ENCODE measurements at regions not wholly inside any gene's neighbourhood (a gene's known extent, or its start where the extent isn't known, plus 50 kb on each side); places are given as distances from the start of the nearest gene placed in this dataset.
"Not testable (repeated sequence)": the region's sequence is repeated elsewhere in the genome, so short reads cannot be mapped to it uniquely, and the experiment has no call there.

DNA sequence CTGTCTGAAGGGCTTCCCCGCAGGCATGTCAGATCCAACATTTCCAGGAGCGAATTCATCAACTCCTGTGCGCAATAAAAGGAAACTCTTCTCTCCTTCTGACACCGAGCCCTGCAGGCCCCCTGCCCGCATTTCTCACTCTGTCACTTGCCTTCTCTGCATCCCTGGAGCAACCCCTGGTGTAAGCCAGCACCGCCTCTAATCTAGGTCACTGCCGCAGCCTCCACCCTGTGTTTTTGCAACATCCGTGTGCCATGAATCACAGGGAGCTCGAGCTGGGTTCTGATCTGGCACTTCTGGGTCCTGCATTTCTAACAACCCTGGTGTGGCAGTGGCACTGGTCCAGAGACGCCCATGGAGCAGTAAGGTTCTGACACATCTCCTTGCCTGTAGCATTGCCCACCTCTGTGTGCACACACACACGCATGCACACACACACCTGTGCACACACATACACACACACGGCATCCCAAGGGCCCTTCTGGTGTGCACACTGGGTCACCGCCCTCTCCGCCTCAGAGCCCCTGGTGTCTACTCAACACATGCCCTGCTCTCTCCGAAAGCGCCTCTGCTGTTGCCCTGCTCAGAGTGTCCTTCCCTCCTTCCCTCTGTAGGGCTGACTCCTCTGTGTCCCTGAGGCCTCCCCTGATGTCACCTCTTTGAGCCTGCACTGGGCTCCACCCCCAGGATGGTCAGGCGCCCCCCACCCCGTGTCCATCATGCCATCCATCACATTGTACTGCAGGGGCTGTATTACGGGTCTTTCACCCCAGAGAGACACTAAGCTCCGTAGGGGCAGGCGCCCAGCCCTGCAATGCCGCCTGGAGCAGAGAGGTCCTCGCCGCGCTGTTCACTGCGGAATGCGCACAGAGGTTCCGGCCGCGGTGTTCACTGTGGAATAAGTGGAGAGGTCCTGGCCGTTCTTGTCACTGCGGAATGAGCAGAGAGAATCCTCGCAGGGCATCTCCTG lies 111.4 kb upstream of the SFSWAP start:
- Histone ChIP-seq H3K4me1 (ENCODE audit: low read depth) (no peaks in the 10 kb centered on the region), H3K4me3 (no peak overlapping the region), H3K9me3 (ENCODE audit: low read depth) (no peaks in the 10 kb centered on the region), H3K27me3 (no peaks in the 10 kb centered on the region), H3K36me3 (no peaks in the 10 kb centered on the region), H3K27ac (no peak overlapping the region)
- TF ChIP-seq, protein P1, sequence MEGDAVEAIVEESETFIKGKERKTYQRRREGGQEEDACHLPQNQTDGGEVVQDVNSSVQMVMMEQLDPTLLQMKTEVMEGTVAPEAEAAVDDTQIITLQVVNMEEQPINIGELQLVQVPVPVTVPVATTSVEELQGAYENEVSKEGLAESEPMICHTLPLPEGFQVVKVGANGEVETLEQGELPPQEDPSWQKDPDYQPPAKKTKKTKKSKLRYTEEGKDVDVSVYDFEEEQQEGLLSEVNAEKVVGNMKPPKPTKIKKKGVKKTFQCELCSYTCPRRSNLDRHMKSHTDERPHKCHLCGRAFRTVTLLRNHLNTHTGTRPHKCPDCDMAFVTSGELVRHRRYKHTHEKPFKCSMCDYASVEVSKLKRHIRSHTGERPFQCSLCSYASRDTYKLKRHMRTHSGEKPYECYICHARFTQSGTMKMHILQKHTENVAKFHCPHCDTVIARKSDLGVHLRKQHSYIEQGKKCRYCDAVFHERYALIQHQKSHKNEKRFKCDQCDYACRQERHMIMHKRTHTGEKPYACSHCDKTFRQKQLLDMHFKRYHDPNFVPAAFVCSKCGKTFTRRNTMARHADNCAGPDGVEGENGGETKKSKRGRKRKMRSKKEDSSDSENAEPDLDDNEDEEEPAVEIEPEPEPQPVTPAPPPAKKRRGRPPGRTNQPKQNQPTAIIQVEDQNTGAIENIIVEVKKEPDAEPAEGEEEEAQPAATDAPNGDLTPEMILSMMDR (IDR thresholded peaks at IDR 0.05; ENCODE audit: low read depth, low read length), result no peak
- no peak for DNase-seq (ENCODE audit: low read depth in 1 of 2, low spot score in 1 of 2)

DNA sequence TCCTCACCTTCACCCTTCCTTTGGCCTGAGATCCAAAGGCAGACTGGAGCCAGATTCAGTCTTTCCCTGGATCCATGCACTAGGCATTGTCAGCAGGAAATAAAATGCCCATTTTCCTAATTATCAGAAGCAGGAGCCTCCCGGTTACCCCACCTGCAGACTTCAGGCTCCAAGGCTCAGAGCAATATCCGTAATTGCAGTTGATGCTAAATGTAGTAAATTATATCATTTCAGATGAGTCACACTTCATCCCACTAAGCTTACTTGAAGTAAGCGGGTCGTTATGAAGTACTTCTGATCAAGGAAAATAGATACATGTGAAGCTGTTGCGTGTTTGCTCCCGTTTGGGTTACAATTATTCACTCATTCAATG lies 110.7 kb upstream of the SFSWAP start:
- H3K27ac ChIP-seq, result no peak overlapping the region
- TF ChIP-seq, protein P1 (IDR thresholded peaks at IDR 0.05; ENCODE audit: low read depth, low read length), result no peak
- H3K27me3 ChIP-seq, result no peaks in the 10 kb centered on the region

DNA sequence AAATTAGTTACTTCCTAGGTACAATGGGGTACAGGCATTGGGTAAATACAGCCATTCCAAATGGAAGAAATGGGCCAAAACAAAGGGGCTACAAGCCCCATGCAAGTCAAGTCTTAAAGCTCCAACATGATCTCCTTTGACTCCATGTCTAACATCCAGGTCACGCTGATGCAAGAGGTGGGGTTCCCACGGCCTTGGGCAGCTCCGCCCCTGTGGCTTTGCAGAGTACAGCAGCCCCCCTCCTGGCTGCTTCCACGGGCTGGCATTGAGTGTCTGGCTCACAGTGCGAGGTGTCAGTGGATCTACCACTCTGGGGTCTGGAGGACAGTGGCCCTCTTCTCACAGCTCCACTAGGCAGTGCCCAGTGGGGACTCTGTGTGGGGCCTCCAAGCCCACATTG lies 109.4 kb upstream of the SFSWAP start:
- DNase-seq (ENCODE audit: low read depth in 1 of 2, low spot score in 1 of 2); H3K4me3 ChIP-seq; H3K36me3 ChIP-seq; H3K27ac ChIP-seq; H3K27me3 ChIP-seq; H3K4me1 ChIP-seq (ENCODE audit: low read depth); H3K9me3 ChIP-seq (ENCODE audit: low read depth): not testable (repeated sequence)

More for the DNA sequence above, 110.7 kb upstream of the SFSWAP start:
- no peaks in the 10 kb centered on the region for H3K36me3 ChIP-seq
- H3K4me1 ChIP-seq (ENCODE audit: low read depth), result no peaks in the 10 kb centered on the region
- H3K4me3 ChIP-seq, result no peak overlapping the region
- DNase-seq (ENCODE audit: low read depth in 1 of 2, low spot score in 1 of 2), result no peak
- no peaks in the 10 kb centered on the region for H3K9me3 ChIP-seq (ENCODE audit: low read depth)

DNA sequence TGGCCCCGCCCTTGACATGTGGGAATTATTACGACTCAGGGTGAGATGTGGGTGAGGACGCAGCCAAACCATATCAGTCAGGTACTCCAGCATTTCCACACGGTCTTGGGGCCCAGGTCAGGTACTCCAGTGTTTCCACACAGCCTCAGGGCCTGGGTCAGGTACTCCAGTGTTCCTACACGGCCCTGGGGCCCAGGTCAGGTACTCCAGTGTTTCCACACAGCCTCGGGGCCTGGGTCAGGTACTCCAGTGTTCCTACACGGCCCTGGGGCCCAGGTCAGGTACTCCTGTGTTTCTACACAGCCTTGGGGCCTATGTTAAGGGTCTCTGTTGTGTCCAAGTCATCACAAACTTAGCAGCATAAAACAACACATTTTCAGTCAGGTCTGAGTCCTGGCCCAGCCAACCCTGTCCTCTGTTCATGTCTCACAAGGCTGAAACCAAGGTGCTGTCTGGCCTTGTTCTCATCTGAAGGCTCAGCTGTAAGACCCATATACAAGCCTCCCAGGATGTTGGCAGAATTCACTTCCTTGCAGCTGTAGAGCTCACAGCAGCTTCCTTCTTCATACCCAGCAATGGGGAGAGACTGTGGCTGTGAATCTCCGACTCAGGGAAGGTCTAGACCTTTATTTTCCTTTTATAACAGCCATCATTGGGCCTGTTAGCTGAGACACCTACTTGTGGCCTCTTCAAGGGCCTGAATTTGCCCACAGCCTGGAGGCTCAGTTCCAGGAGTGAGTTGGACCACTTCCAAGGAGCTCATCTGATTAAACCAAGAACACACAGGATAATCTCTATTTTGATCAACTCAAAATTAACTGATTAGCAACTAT lies 107.6 kb upstream of the SFSWAP start:
- H3K4me1 ChIP-seq (ENCODE audit: low read depth), result no peaks in the 10 kb centered on the region
- H3K9me3 ChIP-seq (ENCODE audit: low read depth), result no peaks in the 10 kb centered on the region
- H3K27me3 ChIP-seq, result no peaks in the 10 kb centered on the region
- H3K36me3 ChIP-seq, result no peaks in the 10 kb centered on the region
- H3K27ac ChIP-seq, result no peak overlapping the region
- DNase-seq (ENCODE audit: low read depth in 1 of 2, low spot score in 1 of 2), result no peak
- TF ChIP-seq, protein P1 (IDR thresholded peaks at IDR 0.05; ENCODE audit: low read depth, low read length), result no peak
- H3K4me3 ChIP-seq, result no peak overlapping the region

DNA sequence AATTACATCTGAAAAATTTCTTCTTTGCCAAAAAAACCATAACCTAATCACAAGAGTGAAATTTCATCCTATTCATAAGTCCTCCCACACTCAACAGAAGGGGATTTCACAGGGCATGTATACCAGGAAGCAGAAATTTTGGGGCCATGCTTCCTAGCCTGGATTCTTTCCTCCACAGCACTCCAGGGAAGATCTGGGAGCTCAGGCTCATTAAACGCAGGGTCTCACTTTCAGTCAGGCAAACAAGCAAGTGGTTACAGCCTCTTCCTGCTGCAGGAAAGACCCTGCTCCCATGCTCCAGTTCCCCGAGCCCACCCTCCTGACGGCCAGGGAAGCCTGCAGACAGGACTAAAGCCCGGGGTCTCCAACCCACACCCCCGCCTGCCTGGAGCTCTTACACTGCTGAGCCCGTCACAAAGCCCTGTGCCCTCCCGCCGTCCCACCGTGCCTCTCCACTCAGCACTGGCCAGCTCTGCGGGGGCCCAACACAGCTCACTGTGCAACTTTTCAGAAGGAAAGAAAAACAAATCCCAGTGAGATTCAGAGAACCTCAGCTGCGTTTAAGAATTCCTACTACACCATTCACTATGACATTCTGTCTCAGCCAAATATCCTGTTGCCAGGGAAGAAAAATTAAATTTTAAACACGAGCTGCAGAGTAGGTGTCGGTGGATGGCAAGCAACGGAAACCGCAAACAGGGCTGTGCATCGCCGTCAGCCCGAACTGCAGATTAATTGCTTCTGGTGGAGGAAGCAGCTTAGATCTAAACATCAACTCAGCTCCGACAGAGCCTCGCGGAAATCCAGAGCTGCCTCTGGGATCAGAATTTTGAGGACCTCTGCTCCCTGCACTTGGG lies 106.7 kb upstream of the SFSWAP start:
- Histone ChIP-seq H3K9me3 (ENCODE audit: low read depth) (no peaks in the 10 kb centered on the region), H3K36me3 (no peaks in the 10 kb centered on the region), H3K27me3 (no peaks in the 10 kb centered on the region), H3K4me3 (no peak overlapping the region), H3K4me1 (ENCODE audit: low read depth) (no peaks in the 10 kb centered on the region), H3K27ac (no peak overlapping the region)
- DNase-seq (ENCODE audit: low read depth in 1 of 2, low spot score in 1 of 2), result no peak
- TF ChIP-seq, protein P1 (IDR thresholded peaks at IDR 0.05; ENCODE audit: low read depth, low read length), result no peak
